Uterus (tissue), 3 donors: ENCODE measurements at regions not wholly inside any gene's neighbourhood (a gene's known extent, or its start where the extent isn't known, plus 50 kb on each side); places are given as distances from the start of the nearest gene placed in this dataset.

ENCODE experiments used
- DNase-seq, 2 donors: peaks; one replicate each; pipeline ENCODE4 v3.0.0-alpha.2; 2019 to 2020
- H3K27ac ChIP-seq, 2 donors: fragments of 200-600 bp; sonication (generic); 1 replicate in 1 of 2; 2 replicates in 1 of 2; pipeline ENCODE4 v1.5.1; 2016 to 2018
- H3K27me3 ChIP-seq, 2 donors: fragments of 200-600 bp; sonication (generic); one replicate each; pipeline ENCODE4 v1.5.1; 2018 to 2019; ENCODE audit warnings: control low read depth in 1 of 2
- H3K36me3 ChIP-seq, 2 donors: fragments of 200-600 bp; sonication (generic); one replicate each; pipeline ENCODE4 v1.5.1; 2019; ENCODE audit warnings: control low read depth in 1 of 2
- H3K4me1 ChIP-seq, 2 donors: fragments of 200-600 bp; sonication (generic); one replicate each; pipeline ENCODE4 v1.5.1; 2018 to 2019; ENCODE audit warnings: control low read depth in 1 of 2
- H3K4me3 ChIP-seq, 2 donors: fragments of 200-600 bp; sonication (generic); 1 replicate in 1 of 2; 2 replicates in 1 of 2; pipeline ENCODE4 v1.5.1; 2018 to 2019; ENCODE audit warnings: mild to moderate bottlenecking in 1 of 2
- H3K9me3 ChIP-seq, 2 donors: fragments of 200-600 bp; sonication (generic); one replicate each; pipeline ENCODE4 v1.5.1; 2019; ENCODE audit warnings: control low read depth in 1 of 2
- POLR2A ChIP-seq, 2 donors: fragments of 450-650 bp; IDR thresholded peaks; one replicate each; pipeline ENCODE4 v1.6.1; 2016; ENCODE audit warnings: antibody characterized with exemption in 2 of 2, mild to moderate bottlenecking in 1 of 2, moderate library complexity in 1 of 2
- intact Hi-C: fragments of 100-400 bp; cut with DNase I; formaldehyde crosslinking; loops from one replicate; pipeline ENCODE4 v1.15.1; 2023; ENCODE audit warnings: low total_unique reads
- TF ChIP-seq, protein P1 (sequence below), 4 experiments: fragments of 200-600 bp in 2 of 4; fragments of 450-650 bp in 2 of 4; sonication (generic) in 2 of 4; IDR thresholded peaks; one replicate each; pipeline ENCODE4 v1.5.1; 2016 to 2019; ENCODE audit warnings: antibody characterized with exemption in 4 of 4, mild to moderate bottlenecking in 2 of 4, moderate library complexity in 1 of 4
- donor health status: DM: yes; HTN: yes; CAD: no.

GRCh38 chr12:38445040-38445439 is 128.5 kb downstream of the ALG10B start:
- no peaks in the 10 kb centered on the region for H3K4me1 ChIP-seq
- no peak overlapping the region for H3K4me3 ChIP-seq
- H3K9me3 ChIP-seq = no peaks in the 10 kb centered on the region
- no peak for DNase-seq
- TF ChIP-seq, protein P1, sequence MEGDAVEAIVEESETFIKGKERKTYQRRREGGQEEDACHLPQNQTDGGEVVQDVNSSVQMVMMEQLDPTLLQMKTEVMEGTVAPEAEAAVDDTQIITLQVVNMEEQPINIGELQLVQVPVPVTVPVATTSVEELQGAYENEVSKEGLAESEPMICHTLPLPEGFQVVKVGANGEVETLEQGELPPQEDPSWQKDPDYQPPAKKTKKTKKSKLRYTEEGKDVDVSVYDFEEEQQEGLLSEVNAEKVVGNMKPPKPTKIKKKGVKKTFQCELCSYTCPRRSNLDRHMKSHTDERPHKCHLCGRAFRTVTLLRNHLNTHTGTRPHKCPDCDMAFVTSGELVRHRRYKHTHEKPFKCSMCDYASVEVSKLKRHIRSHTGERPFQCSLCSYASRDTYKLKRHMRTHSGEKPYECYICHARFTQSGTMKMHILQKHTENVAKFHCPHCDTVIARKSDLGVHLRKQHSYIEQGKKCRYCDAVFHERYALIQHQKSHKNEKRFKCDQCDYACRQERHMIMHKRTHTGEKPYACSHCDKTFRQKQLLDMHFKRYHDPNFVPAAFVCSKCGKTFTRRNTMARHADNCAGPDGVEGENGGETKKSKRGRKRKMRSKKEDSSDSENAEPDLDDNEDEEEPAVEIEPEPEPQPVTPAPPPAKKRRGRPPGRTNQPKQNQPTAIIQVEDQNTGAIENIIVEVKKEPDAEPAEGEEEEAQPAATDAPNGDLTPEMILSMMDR (IDR thresholded peaks at IDR 0.05) = no peak
- no peak for TF ChIP-seq POLR2A (IDR thresholded peaks at IDR 0.05)
- no peaks in the 10 kb centered on the region for H3K36me3 ChIP-seq
- intact Hi-C loops = no loop called here
- no peak overlapping the region for H3K27ac ChIP-seq
- H3K27me3 ChIP-seq = no peaks in the 10 kb centered on the region

DNA sequence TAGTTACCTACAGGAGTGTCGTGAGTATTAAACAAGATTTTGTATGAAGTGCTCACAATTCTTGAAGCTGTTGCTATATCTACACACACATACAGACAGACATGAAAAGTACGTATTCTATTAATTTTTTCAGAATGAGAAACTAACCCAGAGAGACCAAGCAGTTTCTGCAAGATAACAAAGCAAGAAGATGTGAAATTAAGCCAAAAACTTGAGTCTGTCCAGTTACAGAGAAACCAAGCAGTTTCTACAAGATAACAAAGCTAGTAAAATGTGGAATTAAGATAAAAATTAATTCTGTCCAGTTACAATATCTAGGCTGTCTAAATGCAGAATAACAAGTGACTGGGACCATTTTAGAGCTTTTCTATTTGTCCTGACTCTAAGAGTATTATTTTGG is 132.4 kb downstream of the ALG10B start:
- no peak for TF ChIP-seq POLR2A (IDR thresholded peaks at IDR 0.05)
- TF ChIP-seq, protein P1 (IDR thresholded peaks at IDR 0.05) = no peak

DNA sequence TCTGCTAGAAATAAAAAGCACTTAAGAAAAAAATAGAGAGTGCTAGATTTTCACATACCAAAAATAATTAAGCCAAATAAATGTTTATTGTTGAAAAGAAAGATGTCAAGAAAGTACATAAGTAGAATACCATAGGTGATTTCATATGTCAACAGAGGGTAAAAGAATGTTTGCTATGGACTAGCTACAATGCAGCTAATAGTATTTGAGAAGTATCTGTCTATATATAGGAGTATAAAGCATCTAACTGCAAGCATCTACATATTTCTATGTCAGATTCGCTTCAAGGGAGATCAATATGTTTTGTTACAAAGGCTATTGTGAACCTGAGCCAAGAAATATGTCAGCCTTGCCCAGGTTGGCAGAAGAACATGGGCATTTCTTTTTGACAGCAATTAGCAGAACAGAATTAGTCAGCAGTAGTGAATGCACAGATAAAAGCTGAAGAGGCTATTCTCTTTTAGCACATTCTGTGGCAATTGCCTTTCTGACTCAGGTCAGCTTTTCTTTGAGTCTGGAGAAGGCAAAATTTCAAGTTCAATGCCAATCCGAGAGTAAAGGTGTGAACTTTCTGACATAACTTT is 140.1 kb downstream of the ALG10B start:
- DNase-seq = no peak
- H3K27me3 ChIP-seq = no peaks in the 10 kb centered on the region
- TF ChIP-seq, protein P1 (IDR thresholded peaks at IDR 0.05) = no peak
- TF ChIP-seq POLR2A (IDR thresholded peaks at IDR 0.05) = no peak
- H3K27ac ChIP-seq = no peak overlapping the region
- no peaks in the 10 kb centered on the region for H3K9me3 ChIP-seq
- no peaks in the 10 kb centered on the region for H3K36me3 ChIP-seq
- intact Hi-C loops = no loop called here
- H3K4me1 ChIP-seq = no peaks in the 10 kb centered on the region
- no peak overlapping the region for H3K4me3 ChIP-seq

More for the DNA sequence above, 132.4 kb downstream of the ALG10B start:
- Histone ChIP-seq H3K27me3 (no peaks in the 10 kb centered on the region), H3K4me3 (no peak overlapping the region), H3K4me1 (no peaks in the 10 kb centered on the region), H3K36me3 (no peaks in the 10 kb centered on the region), H3K27ac (no peak overlapping the region), H3K9me3 (no peaks in the 10 kb centered on the region)
- intact Hi-C loops = no loop called here
- no peak for DNase-seq

GRCh38 chr12:38465020-38465419 is 148.4 kb downstream of the ALG10B start:
- H3K27me3 ChIP-seq = no peaks in the 10 kb centered on the region
- DNase-seq = no peak
- no peak overlapping the region for H3K4me3 ChIP-seq
- H3K4me1 ChIP-seq = no peaks in the 10 kb centered on the region
- H3K9me3 ChIP-seq = no peaks in the 10 kb centered on the region
- no peaks in the 10 kb centered on the region for H3K36me3 ChIP-seq
- H3K27ac ChIP-seq = no peak overlapping the region
- intact Hi-C loops = no loop called here
- no peak for TF ChIP-seq POLR2A (IDR thresholded peaks at IDR 0.05)
- TF ChIP-seq, protein P1 (IDR thresholded peaks at IDR 0.05) = no peak

DNA sequence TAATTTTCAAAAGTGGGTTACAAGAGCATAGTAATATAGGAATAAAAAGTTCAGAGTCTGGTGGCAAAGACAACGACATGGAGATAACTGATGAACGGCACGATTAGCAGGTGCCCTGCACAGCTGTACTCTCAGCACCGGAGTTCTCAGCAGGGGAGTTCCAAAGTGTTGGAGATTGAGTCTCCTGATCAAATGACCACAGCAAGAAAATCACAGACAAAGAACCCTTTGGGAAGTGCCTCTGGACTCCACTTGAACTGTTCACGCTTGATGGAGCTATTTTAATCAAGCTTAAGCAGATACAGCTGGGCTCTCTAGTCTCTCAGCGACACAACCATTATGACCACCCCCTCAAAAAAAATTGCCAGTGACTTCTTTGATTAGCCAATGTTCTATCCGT is 153.1 kb downstream of the ALG10B start:
- no peak for DNase-seq
- intact Hi-C loops = no loop called here
- TF ChIP-seq, protein P1 (IDR thresholded peaks at IDR 0.05) = no peak
- TF ChIP-seq POLR2A (IDR thresholded peaks at IDR 0.05) = no peak
- Histone ChIP-seq H3K27me3 (no peaks in the 10 kb centered on the region), H3K27ac (no peak overlapping the region), H3K36me3 (no peaks in the 10 kb centered on the region), H3K4me1 (no peaks in the 10 kb centered on the region), H3K9me3 (no peaks in the 10 kb centered on the region), H3K4me3 (no peak overlapping the region)
